Epithelial cell of esophagus (primary cell): ENCODE measurements at regions not wholly inside any gene's neighbourhood (a gene's known extent, or its start where the extent isn't known, plus 50 kb on each side); places are given as distances from the start of the nearest gene placed in this dataset.
A peak's percentile ranks its signal among the peaks of the same experiment; 100 is the strongest.

Experiments used
- DNase-seq: peaks from one replicate; pipeline ENCODE4 v3.0.0; 2010; ENCODE audit warnings: low read depth
- H3K4me3 ChIP-seq: 2 replicates; pipeline ENCODE4 v1.5.1; 2011; ENCODE audit warnings: mild to moderate bottlenecking, low read length, control low read depth
- CTCF ChIP-seq: IDR thresholded peaks from 2 replicates; pipeline ENCODE4 v1.5.1; 2011; ENCODE audit warnings: low read depth, mild to moderate bottlenecking, low read length, control low read depth, inconsistent platforms; ENCODE audit not compliant: insufficient read depth; ENCODE audit errors: missing control alignments

DNA sequence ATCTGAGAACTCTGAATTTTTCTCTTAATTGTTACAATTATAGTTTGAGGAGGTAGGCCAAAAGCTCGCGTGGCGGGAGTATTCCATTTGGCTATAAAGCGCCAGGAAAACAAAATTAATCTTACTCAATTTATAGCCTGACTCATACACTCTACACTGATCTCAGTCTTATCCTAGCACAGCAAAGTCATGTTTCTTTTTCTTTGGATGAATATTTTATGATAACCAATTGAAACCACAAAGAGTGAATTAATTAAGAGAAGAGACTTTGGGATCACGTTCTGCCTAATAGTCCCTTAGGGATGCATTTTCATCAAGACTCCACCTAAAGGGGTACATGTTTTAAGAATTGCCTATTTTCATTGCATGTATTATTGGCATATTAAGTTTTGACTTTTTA is 420.8 kb downstream of the HGF start:
- H3K4me3 ChIP-seq: no peak overlapping the region
- DNase-seq: no peak
- TF ChIP-seq CTCF: no peak

GRCh38 chr7:81339946-81340345 is 421.1 kb upstream of the SEMA3C start:
- H3K4me3 ChIP-seq: no peak overlapping the region
- DNase-seq: no peak
- TF ChIP-seq CTCF: no peak

DNA sequence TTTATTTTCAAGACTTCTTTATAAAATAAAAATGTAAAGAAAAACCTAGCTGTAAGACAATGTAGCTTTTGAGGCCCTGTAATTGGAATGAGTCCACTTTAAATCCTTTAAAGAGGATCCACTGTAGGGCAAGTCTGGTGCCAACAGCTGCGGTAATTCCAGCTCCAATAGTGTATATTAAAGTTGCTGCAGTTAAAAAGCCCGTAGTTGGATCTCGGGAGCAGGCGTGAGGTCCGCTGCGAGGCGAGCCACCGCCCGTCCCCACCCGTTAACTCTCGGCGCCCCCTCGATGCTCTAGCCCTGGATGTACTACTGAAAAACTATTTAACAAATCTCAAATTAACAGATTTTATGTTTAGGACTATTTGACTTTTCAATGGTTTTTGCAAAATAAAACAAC is 414.7 kb upstream of the SEMA3C start:
- no peak for TF ChIP-seq CTCF

GRCh38 chr7:81333004-81333403 is 414.2 kb upstream of the SEMA3C start:
- DNase-seq: peak; percentile 62
- TF ChIP-seq CTCF: no peak
- no peak overlapping the region for H3K4me3 ChIP-seq

More for the DNA sequence above, 414.7 kb upstream of the SEMA3C start:
- no peak for DNase-seq
- no peak overlapping the region for H3K4me3 ChIP-seq

- TF ChIP-seq CTCF: no peak
- DNase-seq: no peak
- no peak overlapping the region for H3K4me3 ChIP-seq
Observed at GRCh38 chr7:81331061-81332018, 412.5 kb upstream of the SEMA3C start.

GRCh38 chr7:81330108-81330507 is 411.3 kb upstream of the SEMA3C start:
- H3K4me3 ChIP-seq: no peak overlapping the region
- no peak for TF ChIP-seq CTCF
- peak; percentile 45 for DNase-seq
